ENCODE measurements at regions not wholly inside any gene's neighbourhood (a gene's known extent, or its start where the extent isn't known, plus 50 kb on each side); places are given as distances from the start of the nearest gene placed in this dataset.

DNA sequence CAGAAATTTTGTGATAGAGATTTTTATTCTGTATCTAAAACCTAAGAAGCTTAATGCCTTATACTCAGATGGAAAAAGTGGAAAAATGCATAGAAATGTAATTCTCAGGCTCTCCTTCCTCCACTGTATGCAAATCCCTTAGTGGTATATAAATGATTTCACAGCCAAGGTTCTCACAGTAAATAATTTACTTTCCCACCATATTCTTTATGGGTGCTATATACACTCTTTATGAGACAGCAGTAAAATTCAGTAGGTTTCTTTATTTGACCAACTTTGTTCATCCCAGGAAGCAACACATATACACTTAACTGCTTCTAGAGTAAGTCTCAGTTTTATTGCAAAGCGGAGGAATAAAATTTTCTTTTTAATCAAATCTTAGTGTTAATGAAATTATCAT, 1399.7 kb downstream of the PCDH7 start:
- Mint-ChIP-seq H3K9me3 (no peaks in the 10 kb centered on the region), H3K4me1 (no peaks in the 10 kb centered on the region), H3K27ac (no peak overlapping the region), H3K4me3 (no peak overlapping the region), H3K36me3 (ENCODE audit: low read depth) (no peaks in the 10 kb centered on the region), H3K27me3 (ENCODE audit: low read depth) (no peaks in the 10 kb centered on the region)
- TF ChIP-seq, protein P1, sequence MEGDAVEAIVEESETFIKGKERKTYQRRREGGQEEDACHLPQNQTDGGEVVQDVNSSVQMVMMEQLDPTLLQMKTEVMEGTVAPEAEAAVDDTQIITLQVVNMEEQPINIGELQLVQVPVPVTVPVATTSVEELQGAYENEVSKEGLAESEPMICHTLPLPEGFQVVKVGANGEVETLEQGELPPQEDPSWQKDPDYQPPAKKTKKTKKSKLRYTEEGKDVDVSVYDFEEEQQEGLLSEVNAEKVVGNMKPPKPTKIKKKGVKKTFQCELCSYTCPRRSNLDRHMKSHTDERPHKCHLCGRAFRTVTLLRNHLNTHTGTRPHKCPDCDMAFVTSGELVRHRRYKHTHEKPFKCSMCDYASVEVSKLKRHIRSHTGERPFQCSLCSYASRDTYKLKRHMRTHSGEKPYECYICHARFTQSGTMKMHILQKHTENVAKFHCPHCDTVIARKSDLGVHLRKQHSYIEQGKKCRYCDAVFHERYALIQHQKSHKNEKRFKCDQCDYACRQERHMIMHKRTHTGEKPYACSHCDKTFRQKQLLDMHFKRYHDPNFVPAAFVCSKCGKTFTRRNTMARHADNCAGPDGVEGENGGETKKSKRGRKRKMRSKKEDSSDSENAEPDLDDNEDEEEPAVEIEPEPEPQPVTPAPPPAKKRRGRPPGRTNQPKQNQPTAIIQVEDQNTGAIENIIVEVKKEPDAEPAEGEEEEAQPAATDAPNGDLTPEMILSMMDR (IDR thresholded peaks at IDR 0.05; ENCODE audit: unreplicated experiment in 3 of 3), result no peak

DNA sequence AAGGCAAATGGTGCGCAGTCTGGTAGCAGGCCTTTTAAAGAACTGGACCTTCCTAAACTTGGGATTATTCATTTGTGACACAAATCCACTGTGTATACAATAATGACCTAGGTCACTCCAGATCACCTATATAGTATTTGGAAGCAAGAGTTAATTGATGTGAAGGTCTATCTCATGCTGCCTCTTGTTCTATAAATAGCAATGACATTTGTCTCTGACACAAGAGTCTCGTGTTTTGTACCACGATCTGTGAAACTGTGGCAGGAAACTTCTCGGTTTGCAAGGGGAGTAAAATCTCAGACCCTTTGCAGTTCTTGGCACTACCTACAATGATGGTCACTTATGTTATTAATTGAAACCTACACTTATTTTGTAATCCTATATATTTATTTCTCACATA, 1408.4 kb downstream of the PCDH7 start:
- Mint-ChIP-seq H3K4me3 (no peak overlapping the region), H3K27me3 (ENCODE audit: low read depth) (no peaks in the 10 kb centered on the region), H3K9me3 (peaks cover 22% of the 10 kb centered on the region), H3K27ac (no peak overlapping the region), H3K4me1 (no peaks in the 10 kb centered on the region), H3K36me3 (ENCODE audit: low read depth) (no peaks in the 10 kb centered on the region)
- TF ChIP-seq, protein P1 (IDR thresholded peaks at IDR 0.05; ENCODE audit: unreplicated experiment in 3 of 3), result no peak

DNA sequence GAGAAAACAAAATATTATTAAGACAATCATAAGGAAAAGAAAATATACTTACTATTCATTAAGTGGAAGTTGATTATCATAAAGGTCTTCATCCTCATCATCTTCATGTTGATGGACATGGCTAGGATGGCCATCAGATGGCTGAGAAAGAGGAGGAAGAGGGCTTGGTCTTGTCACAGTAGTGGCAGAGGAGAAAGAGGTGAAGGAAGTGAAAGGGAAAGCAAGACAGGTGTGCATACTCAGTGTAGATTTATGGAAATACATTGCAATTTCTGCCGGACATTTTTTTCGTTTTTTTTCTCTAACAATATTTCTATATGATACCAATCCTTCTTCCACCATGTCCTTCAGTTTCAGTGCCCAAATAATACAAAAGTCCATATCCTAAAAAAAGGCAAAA, 1409.8 kb downstream of the PCDH7 start:
- no peak overlapping the region for H3K27ac Mint-ChIP-seq
- no peaks in the 10 kb centered on the region for H3K4me1 Mint-ChIP-seq
- TF ChIP-seq, protein P1 (IDR thresholded peaks at IDR 0.05; ENCODE audit: unreplicated experiment in 3 of 3), result no peak
- H3K27me3 Mint-ChIP-seq (ENCODE audit: low read depth), result no peaks in the 10 kb centered on the region
- no peak overlapping the region for H3K4me3 Mint-ChIP-seq
- H3K9me3 Mint-ChIP-seq, result peaks cover 22% of the 10 kb centered on the region
- H3K36me3 Mint-ChIP-seq (ENCODE audit: low read depth), result no peaks in the 10 kb centered on the region

DNA sequence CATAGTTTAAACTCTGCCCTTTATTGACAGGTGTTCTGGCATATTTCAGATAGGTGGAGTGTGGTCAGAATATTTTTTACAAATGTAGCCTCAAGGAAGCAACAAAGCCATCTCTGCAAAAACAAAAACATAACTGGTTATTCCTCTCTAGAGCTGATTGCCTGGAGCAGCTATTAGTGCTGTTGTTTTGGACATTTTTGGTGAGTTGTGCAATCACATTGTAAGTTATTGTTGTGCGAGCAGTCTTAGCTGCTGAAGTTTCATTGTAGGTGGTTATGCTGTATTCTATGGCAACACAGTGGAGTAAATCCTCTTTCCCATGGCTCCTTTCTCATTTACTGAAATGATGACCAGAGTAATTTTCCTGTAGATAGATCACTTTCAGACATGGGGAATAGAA, 1413.0 kb downstream of the PCDH7 start:
- Mint-ChIP-seq H3K9me3 (peaks cover 17% of the 10 kb centered on the region), H3K27ac (no peak overlapping the region), H3K36me3 (ENCODE audit: low read depth) (no peaks in the 10 kb centered on the region), H3K27me3 (ENCODE audit: low read depth) (peaks cover 4% of the 10 kb centered on the region), H3K4me1 (no peaks in the 10 kb centered on the region), H3K4me3 (no peak overlapping the region)
- TF ChIP-seq, protein P1 (IDR thresholded peaks at IDR 0.05; ENCODE audit: unreplicated experiment in 3 of 3), result no peak

DNA sequence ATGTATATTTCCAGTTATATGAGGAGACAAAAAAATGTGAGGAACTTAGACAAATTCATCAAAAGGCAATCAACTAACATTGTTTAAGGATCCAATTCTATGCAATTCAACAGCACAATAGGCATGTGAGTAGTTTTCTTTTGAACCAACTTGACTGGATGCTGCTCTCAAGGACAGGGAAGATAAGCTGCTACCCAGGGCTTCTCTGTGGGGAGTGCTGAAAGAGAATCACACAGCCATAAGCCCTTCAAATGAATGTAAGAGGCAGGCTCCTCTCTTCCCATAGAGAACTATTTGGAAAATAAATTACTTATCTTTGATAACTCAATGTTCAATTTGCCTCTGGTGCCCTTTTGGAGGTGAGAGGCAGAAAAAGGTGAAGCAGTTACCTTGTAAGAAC, 1413.6 kb downstream of the PCDH7 start:
- H3K27me3 Mint-ChIP-seq (ENCODE audit: low read depth), result peaks cover 4% of the 10 kb centered on the region
- peaks cover 16% of the 10 kb centered on the region for H3K9me3 Mint-ChIP-seq
- H3K36me3 Mint-ChIP-seq (ENCODE audit: low read depth), result no peaks in the 10 kb centered on the region
- H3K4me3 Mint-ChIP-seq, result no peak overlapping the region
- no peak overlapping the region for H3K27ac Mint-ChIP-seq
- no peaks in the 10 kb centered on the region for H3K4me1 Mint-ChIP-seq
- TF ChIP-seq, protein P1 (IDR thresholded peaks at IDR 0.05; ENCODE audit: unreplicated experiment in 3 of 3), result no peak

DNA sequence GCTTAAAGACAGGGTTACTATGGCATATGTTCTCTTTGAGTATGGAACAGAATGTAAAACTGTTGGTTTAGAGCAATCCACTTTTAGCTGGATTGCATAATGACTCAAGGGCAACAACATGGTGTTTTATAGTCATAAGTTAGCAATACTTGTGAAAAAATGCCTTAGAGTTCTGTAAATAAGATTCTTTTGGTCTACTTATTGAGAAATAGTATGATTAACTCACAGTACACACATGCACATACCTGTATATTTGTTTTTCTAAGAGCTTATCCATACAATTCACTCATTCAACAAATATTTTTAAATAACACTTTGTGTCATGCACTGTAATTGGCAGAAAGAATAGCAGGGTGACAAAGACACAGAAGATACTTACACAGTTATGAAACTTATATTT, 1415.5 kb downstream of the PCDH7 start:
- peaks cover 11% of the 10 kb centered on the region for H3K9me3 Mint-ChIP-seq
- no peaks in the 10 kb centered on the region for H3K4me1 Mint-ChIP-seq

More for the DNA sequence above, 1415.5 kb downstream of the PCDH7 start:
- no peaks in the 10 kb centered on the region for H3K36me3 Mint-ChIP-seq (ENCODE audit: low read depth)
- H3K27ac Mint-ChIP-seq, result no peak overlapping the region
- no peak overlapping the region for H3K4me3 Mint-ChIP-seq
- TF ChIP-seq, protein P1 (IDR thresholded peaks at IDR 0.05; ENCODE audit: unreplicated experiment in 3 of 3), result no peak
- peaks cover 4% of the 10 kb centered on the region for H3K27me3 Mint-ChIP-seq (ENCODE audit: low read depth)

Data from nephron (organoid).